NCI-H748 (cell line): ENCODE measurements at regions not wholly inside any gene's neighbourhood (a gene's known extent, or its start where the extent isn't known, plus 50 kb on each side); places are given as distances from the start of the nearest gene placed in this dataset.
A peak's percentile ranks its signal among the peaks of the same experiment; 100 is the strongest.

Source experiments
- DNase-seq: peaks from one replicate; lab custom pipeline; 2025; ENCODE audit not compliant: unreplicated experiment; lab: John Stamatoyannopoulos, UW

- DNase-seq = peak; percentile 21
Observed at GRCh38 chr3:6716420-6716819, 144.5 kb upstream of the GRM7 start.

GRCh38 chr3:6717026-6717943 is 143.6 kb upstream of the GRM7 start:
- DNase-seq = no peak

- no peak for DNase-seq
Observed at GRCh38 chr3:6719999-6720398, 140.9 kb upstream of the GRM7 start.

- DNase-seq = no peak
Observed at GRCh38 chr3:6721491-6721890, 139.4 kb upstream of the GRM7 start.

- no peak for DNase-seq
Observed at GRCh38 chr3:6723205-6723604, 137.7 kb upstream of the GRM7 start.

- DNase-seq = no peak
Observed at GRCh38 chr3:6726811-6727210, 134.1 kb upstream of the GRM7 start.

GRCh38 chr3:6732807-6733206 is 128.1 kb upstream of the GRM7 start:
- DNase-seq = peak; percentile 26

GRCh38 chr3:6733699-6734394 is 127.1 kb upstream of the GRM7 start:
- no peak for DNase-seq

GRCh38 chr3:6734395-6734746 is 126.5 kb upstream of the GRM7 start:
- no peak for DNase-seq

GRCh38 chr3:6736836-6737629 is 123.9 kb upstream of the GRM7 start:
- DNase-seq = no peak

- DNase-seq = no peak
Observed at GRCh38 chr3:6737630-6738029, 123.3 kb upstream of the GRM7 start.

GRCh38 chr3:6739288-6739687 is 121.6 kb upstream of the GRM7 start:
- no peak for DNase-seq

GRCh38 chr3:6743067-6743720 is 117.7 kb upstream of the GRM7 start:
- no peak for DNase-seq

- no peak for DNase-seq
Observed at GRCh38 chr3:6746443-6746842, 114.5 kb upstream of the GRM7 start.

- DNase-seq = no peak
Observed at GRCh38 chr3:6747017-6747416, 113.9 kb upstream of the GRM7 start.

- peak; percentile 86 for DNase-seq
Observed at GRCh38 chr3:6750782-6751181, 110.1 kb upstream of the GRM7 start.

- no peak for DNase-seq
Observed at GRCh38 chr3:6753536-6753935, 107.4 kb upstream of the GRM7 start.

- peak; percentile 78 for DNase-seq
Observed at GRCh38 chr3:6769532-6770396, 91.2 kb upstream of the GRM7 start.

GRCh38 chr3:6770397-6770690 is 90.6 kb upstream of the GRM7 start:
- peak; percentile 55 for DNase-seq

- DNase-seq = peak; percentile 60
Observed at GRCh38 chr3:6771171-6771570, 89.7 kb upstream of the GRM7 start.
